ENCODE measurements at regions not wholly inside any gene's neighbourhood (a gene's known extent, or its start where the extent isn't known, plus 50 kb on each side); places are given as distances from the start of the nearest gene placed in this dataset.

DNA sequence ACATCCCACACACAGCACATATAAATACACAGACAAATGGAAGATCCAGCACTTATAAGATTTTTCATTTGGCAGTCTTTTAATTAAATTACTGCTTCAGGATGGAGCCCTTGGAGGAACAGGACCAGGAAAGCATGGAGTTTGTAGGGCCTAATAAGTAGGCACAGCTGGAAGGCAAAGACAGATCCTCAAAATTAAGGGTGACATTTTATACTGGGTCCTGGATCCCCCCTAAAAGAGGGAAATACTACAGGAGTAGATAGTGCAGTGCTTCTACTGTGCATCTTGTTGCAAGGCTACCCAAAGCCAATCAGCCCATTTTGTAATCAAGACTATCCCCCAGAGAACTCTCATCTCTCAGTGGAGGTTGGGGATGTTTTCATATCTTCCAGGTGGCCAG is 1860.7 kb upstream of the PCDH10 start:
- H3K79me2 ChIP-seq: no peaks in the 10 kb centered on the region

DNA sequence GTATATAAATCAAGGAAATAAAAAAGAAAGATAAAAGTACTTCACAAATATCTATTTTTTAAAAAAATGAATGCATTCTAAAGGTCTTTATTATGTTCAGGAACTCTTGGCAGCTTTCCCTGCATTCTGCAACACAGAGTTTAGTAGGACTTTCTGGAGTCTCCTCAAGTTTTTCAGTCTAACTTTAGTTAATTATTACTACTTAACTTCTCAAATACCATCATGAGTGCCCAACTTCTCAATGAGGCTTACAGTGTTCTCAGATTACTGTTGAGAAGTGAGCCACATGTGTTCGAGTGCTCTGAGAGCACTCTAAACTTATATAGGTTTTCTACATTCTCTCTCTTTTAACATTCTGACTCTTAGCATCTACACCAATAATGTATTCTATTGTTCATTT is 1852.9 kb upstream of the PCDH10 start:
- Histone ChIP-seq H2AFZ (no peak overlapping the region), H3K4me2 (ENCODE audit: low read length) (no peak overlapping the region), H3K36me3 (ENCODE audit: control insufficient read depth, insufficient read depth, low read length) (no peaks in the 10 kb centered on the region), H3K27me3 (ENCODE audit: control insufficient read depth, insufficient read depth, low read length) (no peaks in the 10 kb centered on the region), H3K79me2 (no peaks in the 10 kb centered on the region), H3K9me3 (ENCODE audit: control insufficient read depth, low read length) (no peaks in the 10 kb centered on the region), H3K27ac (no peak overlapping the region), H3K4me1 (no peaks in the 10 kb centered on the region), H3K9ac (no peak overlapping the region), H3K4me3 (ENCODE audit: low read depth, low read length) (no peak overlapping the region)
- TF ChIP-seq CTCF (IDR thresholded peaks at IDR 0.05): no peak

More for the DNA sequence above, 1860.7 kb upstream of the PCDH10 start:
- Histone ChIP-seq H3K27me3 (ENCODE audit: control insufficient read depth, insufficient read depth, low read length) (no peaks in the 10 kb centered on the region), H3K4me3 (ENCODE audit: low read depth, low read length) (no peak overlapping the region), H2AFZ (no peak overlapping the region), H3K4me1 (no peaks in the 10 kb centered on the region), H3K4me2 (ENCODE audit: low read length) (no peak overlapping the region), H3K9ac (no peak overlapping the region), H3K9me3 (ENCODE audit: control insufficient read depth, low read length) (no peaks in the 10 kb centered on the region), H3K27ac (no peak overlapping the region), H3K36me3 (ENCODE audit: control insufficient read depth, insufficient read depth, low read length) (no peaks in the 10 kb centered on the region)
- TF ChIP-seq CTCF (IDR thresholded peaks at IDR 0.05): no peak

- no peak overlapping the region for H3K9ac ChIP-seq
- H3K4me3 ChIP-seq (ENCODE audit: low read depth, low read length): no peak overlapping the region
- no peaks in the 10 kb centered on the region for H3K4me1 ChIP-seq
- no peak for TF ChIP-seq CTCF (IDR thresholded peaks at IDR 0.05)
- no peak overlapping the region for H3K4me2 ChIP-seq (ENCODE audit: low read length)
- H3K9me3 ChIP-seq (ENCODE audit: control insufficient read depth, low read length): no peaks in the 10 kb centered on the region
- no peaks in the 10 kb centered on the region for H3K79me2 ChIP-seq
- H3K36me3 ChIP-seq (ENCODE audit: control insufficient read depth, insufficient read depth, low read length): no peaks in the 10 kb centered on the region
- no peaks in the 10 kb centered on the region for H3K27me3 ChIP-seq (ENCODE audit: control insufficient read depth, insufficient read depth, low read length)
- H3K27ac ChIP-seq: no peak overlapping the region
- H2AFZ ChIP-seq: no peak overlapping the region
Measured at GRCh38 chr4:131302108-131302507, 1847.0 kb upstream of the PCDH10 start.

- Histone ChIP-seq H3K4me2 (ENCODE audit: low read length) (no peak overlapping the region), H2AFZ (no peak overlapping the region), H3K4me1 (no peaks in the 10 kb centered on the region), H3K79me2 (no peaks in the 10 kb centered on the region), H3K27me3 (ENCODE audit: control insufficient read depth, insufficient read depth, low read length) (no peaks in the 10 kb centered on the region), H3K4me3 (ENCODE audit: low read depth, low read length) (no peak overlapping the region), H3K9ac (no peak overlapping the region), H3K36me3 (ENCODE audit: control insufficient read depth, insufficient read depth, low read length) (no peaks in the 10 kb centered on the region), H3K27ac (no peak overlapping the region), H3K9me3 (ENCODE audit: control insufficient read depth, low read length) (no peaks in the 10 kb centered on the region)
- TF ChIP-seq CTCF (IDR thresholded peaks at IDR 0.05): no peak
Measured at GRCh38 chr4:131304686-131305085, 1844.4 kb upstream of the PCDH10 start.

DNA sequence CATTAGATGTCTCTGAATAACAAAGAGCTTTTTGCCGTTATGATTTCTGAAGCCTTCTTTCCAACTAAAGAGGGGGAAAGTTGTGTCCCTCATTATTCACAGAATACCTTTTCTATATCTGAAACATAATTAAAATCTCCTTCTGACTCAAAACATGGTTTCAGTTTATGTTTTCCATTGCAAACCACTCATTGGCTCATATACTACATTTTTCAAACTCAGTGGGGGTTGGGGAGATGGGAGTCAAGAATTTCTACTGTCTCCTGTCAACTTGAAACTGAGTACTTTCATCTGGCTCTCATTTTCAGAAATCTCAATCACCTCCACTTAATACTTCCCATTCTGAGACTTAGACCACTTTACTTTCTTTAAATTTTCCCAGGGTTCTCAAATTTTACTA is 1839.5 kb upstream of the PCDH10 start:
- Histone ChIP-seq H3K36me3 (ENCODE audit: control insufficient read depth, insufficient read depth, low read length) (no peaks in the 10 kb centered on the region), H3K9me3 (ENCODE audit: control insufficient read depth, low read length) (no peaks in the 10 kb centered on the region), H3K27ac (no peak overlapping the region), H3K27me3 (ENCODE audit: control insufficient read depth, insufficient read depth, low read length) (no peaks in the 10 kb centered on the region), H3K4me1 (no peaks in the 10 kb centered on the region), H3K4me2 (ENCODE audit: low read length) (no peak overlapping the region), H3K79me2 (no peaks in the 10 kb centered on the region), H3K9ac (no peak overlapping the region), H3K4me3 (ENCODE audit: low read depth, low read length) (no peak overlapping the region), H2AFZ (no peak overlapping the region)
- TF ChIP-seq CTCF (IDR thresholded peaks at IDR 0.05): no peak
